ENCODE measurements at regions not wholly inside any gene's neighbourhood (a gene's known extent, or its start where the extent isn't known, plus 50 kb on each side); places are given as distances from the start of the nearest gene placed in this dataset.

- TF ChIP-seq CTCF (IDR thresholded peaks at IDR 0.05; ENCODE audit: insufficient read depth, low read length, poor library complexity, severe bottlenecking) (no peak), EZH2phosphoT487 (conservative IDR thresholded peaks at IDR 0.05; ENCODE audit: low read length) (no peak)
These were observed 64.3 kb downstream of the FASLG start for GRCh38 chr1:172723251-172723650.

All from SU-DHL-6 (cell line).